ENCODE measurements at regions not wholly inside any gene's neighbourhood (a gene's known extent, or its start where the extent isn't known, plus 50 kb on each side); places are given as distances from the start of the nearest gene placed in this dataset.

GRCh38 chr13:57933606-57934005 is 302.1 kb downstream of the PCDH17 start:
- TF ChIP-seq ZNF76 (tag by site-specific recombination; IDR thresholded peaks at IDR 0.05; ENCODE audit: borderline replicate concordance, low read depth) (no peak), YY1 (tag by site-specific recombination; IDR thresholded peaks at IDR 0.05) (no peak), ZNF670 (tag by site-specific recombination; IDR thresholded peaks at IDR 0.05; ENCODE audit: low read depth) (no peak), TCF7L2 (IDR thresholded peaks at IDR 0.05; ENCODE audit: borderline replicate concordance, low read depth, low read length) (no peak), ZNF521 (tag by site-specific recombination; IDR thresholded peaks at IDR 0.05) (no peak), RBAK (tag by site-specific recombination; IDR thresholded peaks at IDR 0.05) (no peak), PBX3 (CRISPR knock-in tag; IDR thresholded peaks at IDR 0.05) (no peak), WT1 (tag by site-specific recombination; IDR thresholded peaks at IDR 0.05) (no peak), CTCF (tag by site-specific recombination; IDR thresholded peaks at IDR 0.05) (no peak), REST (tag by site-specific recombination; IDR thresholded peaks at IDR 0.05) (no peak), ZNF639 (tag by site-specific recombination; IDR thresholded peaks at IDR 0.05) (no peak)

All from HEK293 (cell line).